Astrocyte (in vitro differentiated cells and primary cell): ENCODE measurements at regions not wholly inside any gene's neighbourhood (a gene's known extent, or its start where the extent isn't known, plus 50 kb on each side); places are given as distances from the start of the nearest gene placed in this dataset.

Experiments used
- CTCF ChIP-seq: IDR thresholded peaks from 2 replicates; pipeline ENCODE4 v1.5.1; 2011; ENCODE audit warnings: low read depth, mild to moderate bottlenecking, inconsistent platforms, low read length, moderate library complexity; ENCODE audit not compliant: insufficient read depth
- EZH2 ChIP-seq: IDR thresholded peaks from 2 replicates; pipeline ENCODE4 v1.6.1; 2012; ENCODE audit warnings: mild to moderate bottlenecking, low read length, inconsistent platforms; ENCODE audit not compliant: insufficient read depth

DNA sequence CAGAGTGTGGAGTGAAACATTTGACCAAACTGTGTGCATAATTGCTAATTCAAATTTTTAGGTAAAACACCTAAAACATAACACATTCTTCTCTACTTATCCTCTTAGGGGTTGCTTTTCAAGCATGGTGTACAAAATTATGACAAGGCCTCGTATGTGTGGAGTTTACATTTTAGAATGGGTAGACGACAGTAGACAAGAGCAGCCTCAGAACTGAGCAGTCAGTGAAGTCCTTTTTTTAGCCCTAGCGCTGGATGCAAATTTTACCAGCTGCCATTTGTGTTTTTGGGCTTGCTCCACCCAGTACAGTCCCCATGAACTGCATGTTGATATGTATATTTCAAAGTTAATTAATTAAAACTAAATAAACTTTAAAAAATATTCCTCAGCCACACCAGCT is 64.7 kb upstream of the TOP3B start:
- TF ChIP-seq CTCF (no peak), EZH2 (no peak)
